Coronary artery (tissue), 2 donors: ENCODE measurements at regions not wholly inside any gene's neighbourhood (a gene's known extent, or its start where the extent isn't known, plus 50 kb on each side); places are given as distances from the start of the nearest gene placed in this dataset.

Source experiments
- DNase-seq: peaks from one replicate; pipeline ENCODE4 v3.0.0-alpha.2; 2017; ENCODE audit warnings: low spot score
- H3K27ac ChIP-seq, 2 donors: fragments of 200-600 bp; sonication (generic); one replicate each; pipeline ENCODE4 v1.5.1; 2016 to 2019
- H3K4me3 ChIP-seq: fragments of 200-600 bp; sonication (generic); 2 replicates; pipeline ENCODE4 v1.5.1; 2016; ENCODE audit warnings: mild to moderate bottlenecking, moderate library complexity
- CTCF ChIP-seq: fragments of 200-600 bp; sonication (generic); IDR thresholded peaks from one replicate; pipeline ENCODE4 v1.5.1; 2019; ENCODE audit warnings: antibody characterized with exemption

- DNase-seq: no peak
- no peak overlapping the region for H3K27ac ChIP-seq
- no peak overlapping the region for H3K4me3 ChIP-seq
- TF ChIP-seq CTCF: no peak
Measured at GRCh38 chr5:158283397-158283796, 424.5 kb upstream of the CLINT1 start.

GRCh38 chr5:158278216-158278925 lies 419.4 kb upstream of the CLINT1 start:
- DNase-seq: no peak
- no peak overlapping the region for H3K4me3 ChIP-seq
- TF ChIP-seq CTCF: no peak
- no peak overlapping the region for H3K27ac ChIP-seq

- Histone ChIP-seq H3K27ac (no peak overlapping the region), H3K4me3 (no peak overlapping the region)
- no peak for TF ChIP-seq CTCF
- no peak for DNase-seq
Measured at GRCh38 chr5:158277276-158277675, 418.3 kb upstream of the CLINT1 start.

- DNase-seq: no peak
- TF ChIP-seq CTCF: no peak
- no peak overlapping the region for H3K4me3 ChIP-seq
- no peak overlapping the region for H3K27ac ChIP-seq
Measured at GRCh38 chr5:158276692-158277091, 417.7 kb upstream of the CLINT1 start.

- DNase-seq: no peak
- no peak for TF ChIP-seq CTCF
- Histone ChIP-seq H3K4me3 (no peak overlapping the region), H3K27ac (no peak overlapping the region)
Measured at GRCh38 chr5:158275511-158275910, 416.6 kb upstream of the CLINT1 start.

GRCh38 chr5:158273035-158273434 lies 414.1 kb upstream of the CLINT1 start:
- Histone ChIP-seq H3K27ac (no peak overlapping the region), H3K4me3 (no peak overlapping the region)
- no peak for TF ChIP-seq CTCF
- no peak for DNase-seq

- Histone ChIP-seq H3K27ac (no peak overlapping the region), H3K4me3 (no peak overlapping the region)
- no peak for TF ChIP-seq CTCF
- no peak for DNase-seq
Measured at GRCh38 chr5:158272409-158272808, 413.5 kb upstream of the CLINT1 start.
